Ascending aorta (tissue), 2 donors: ENCODE measurements at regions not wholly inside any gene's neighbourhood (a gene's known extent, or its start where the extent isn't known, plus 50 kb on each side); places are given as distances from the start of the nearest gene placed in this dataset.

Source experiments
- DNase-seq, 2 donors: peaks; one replicate each; pipeline ENCODE4 v3.0.0-alpha.2; 2019; ENCODE audit warnings: low spot score in 2 of 2
- H3K27ac ChIP-seq, 2 donors: fragments of 200-600 bp; sonication (generic); one replicate each; pipeline ENCODE4 v1.5.1; 2016 to 2017; ENCODE audit warnings: mild to moderate bottlenecking in 1 of 2
- H3K27me3 ChIP-seq: fragments of 200-600 bp; sonication (generic); one replicate; pipeline ENCODE4 v1.5.1; 2017
- H3K36me3 ChIP-seq, 2 donors: fragments of 200-600 bp; sonication (generic); one replicate each; pipeline ENCODE4 v1.5.1; 2016
- H3K4me1 ChIP-seq, 2 donors: fragments of 200-600 bp; sonication (generic); one replicate each; pipeline ENCODE4 v1.5.1; 2016 to 2017; ENCODE audit warnings: mild to moderate bottlenecking in 1 of 2
- H3K4me3 ChIP-seq, 2 donors: fragments of 200-600 bp; sonication (generic); one replicate each; pipeline ENCODE4 v1.5.1; 2016 to 2017; ENCODE audit warnings: mild to moderate bottlenecking in 1 of 2
- H3K9me3 ChIP-seq, 2 donors: fragments of 200-600 bp; sonication (generic); one replicate each; pipeline ENCODE4 v1.5.1; 2016
- intact Hi-C: fragments of 100-400 bp; cut with DNase I; formaldehyde crosslinking; loops from one replicate; pipeline ENCODE4 v1.15.1; 2023
- TF ChIP-seq, protein P1 (sequence below), 3 experiments: fragments of 200-600 bp in 2 of 3; fragments of 450-650 bp in 1 of 3; sonication (generic) in 2 of 3; IDR thresholded peaks; one replicate each; pipeline ENCODE4 v1.5.1; 2016 to 2019; ENCODE audit warnings: antibody characterized with exemption in 3 of 3, mild to moderate bottlenecking in 1 of 3, moderate library complexity in 1 of 3

DNA sequence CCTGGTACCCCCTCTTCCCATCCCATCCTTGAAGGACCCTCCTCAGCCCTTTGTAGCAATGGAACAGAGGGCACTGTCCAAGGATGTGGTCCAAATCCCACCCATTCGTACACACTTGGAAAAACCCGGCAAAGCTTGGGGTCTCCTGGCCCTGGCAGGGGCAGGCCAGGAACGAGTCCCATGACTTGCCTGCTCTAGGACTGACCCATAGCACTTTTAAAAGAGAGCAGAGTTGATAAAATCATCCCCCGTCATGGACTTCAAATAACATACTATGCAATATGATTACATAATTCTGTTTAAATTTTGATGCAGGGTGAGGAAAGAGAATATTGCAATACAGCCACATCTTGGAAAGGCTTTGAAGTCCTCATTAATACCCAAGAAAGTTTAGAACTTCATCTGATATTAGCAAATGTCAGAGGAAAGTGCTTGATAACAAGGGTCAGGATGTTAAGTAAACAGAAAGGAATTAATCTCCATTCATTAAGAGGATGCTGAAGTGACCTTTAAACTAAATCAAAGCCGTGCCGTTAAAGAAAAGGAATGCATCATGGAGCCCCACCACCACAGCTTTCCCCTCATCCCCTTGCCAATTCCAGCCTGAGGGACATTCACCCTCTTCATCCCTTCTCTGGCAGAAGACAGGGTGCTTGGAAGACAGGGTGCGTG, 60.7 kb upstream of the NXT1 start:
- DNase-seq, result no peak
- TF ChIP-seq, protein P1, sequence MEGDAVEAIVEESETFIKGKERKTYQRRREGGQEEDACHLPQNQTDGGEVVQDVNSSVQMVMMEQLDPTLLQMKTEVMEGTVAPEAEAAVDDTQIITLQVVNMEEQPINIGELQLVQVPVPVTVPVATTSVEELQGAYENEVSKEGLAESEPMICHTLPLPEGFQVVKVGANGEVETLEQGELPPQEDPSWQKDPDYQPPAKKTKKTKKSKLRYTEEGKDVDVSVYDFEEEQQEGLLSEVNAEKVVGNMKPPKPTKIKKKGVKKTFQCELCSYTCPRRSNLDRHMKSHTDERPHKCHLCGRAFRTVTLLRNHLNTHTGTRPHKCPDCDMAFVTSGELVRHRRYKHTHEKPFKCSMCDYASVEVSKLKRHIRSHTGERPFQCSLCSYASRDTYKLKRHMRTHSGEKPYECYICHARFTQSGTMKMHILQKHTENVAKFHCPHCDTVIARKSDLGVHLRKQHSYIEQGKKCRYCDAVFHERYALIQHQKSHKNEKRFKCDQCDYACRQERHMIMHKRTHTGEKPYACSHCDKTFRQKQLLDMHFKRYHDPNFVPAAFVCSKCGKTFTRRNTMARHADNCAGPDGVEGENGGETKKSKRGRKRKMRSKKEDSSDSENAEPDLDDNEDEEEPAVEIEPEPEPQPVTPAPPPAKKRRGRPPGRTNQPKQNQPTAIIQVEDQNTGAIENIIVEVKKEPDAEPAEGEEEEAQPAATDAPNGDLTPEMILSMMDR (IDR thresholded peaks at IDR 0.05), result no peak
- no peaks in the 10 kb centered on the region for H3K36me3 ChIP-seq
- H3K27ac ChIP-seq, result no peak overlapping the region
- H3K27me3 ChIP-seq, result no peaks in the 10 kb centered on the region
- H3K4me3 ChIP-seq, result no peak overlapping the region
- intact Hi-C loops, result no loop called here
- no peaks in the 10 kb centered on the region for H3K4me1 ChIP-seq
- no peaks in the 10 kb centered on the region for H3K9me3 ChIP-seq

DNA sequence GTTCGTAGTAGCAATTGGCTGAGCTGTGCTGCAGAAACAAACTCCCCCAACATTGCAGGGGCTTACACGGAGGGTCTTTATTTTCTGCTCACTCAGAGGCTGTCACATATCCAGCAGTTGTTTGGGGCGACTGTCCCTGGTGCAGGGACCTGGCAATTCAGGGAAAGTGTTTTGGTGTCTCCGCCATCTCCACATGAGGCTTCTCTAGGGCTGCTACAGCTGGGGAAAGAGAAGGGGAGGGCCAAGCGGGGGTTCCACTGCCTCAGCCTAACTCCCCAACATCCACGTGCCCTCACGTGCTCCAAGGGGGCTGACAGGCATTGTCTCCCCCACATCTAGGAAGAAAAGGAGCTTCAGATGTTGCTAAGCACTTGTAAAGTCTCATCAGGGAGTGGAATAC, 61.3 kb upstream of the NXT1 start:
- Histone ChIP-seq H3K4me3 (no peak overlapping the region), H3K27me3 (no peaks in the 10 kb centered on the region), H3K4me1 (no peaks in the 10 kb centered on the region), H3K9me3 (no peaks in the 10 kb centered on the region), H3K36me3 (no peaks in the 10 kb centered on the region), H3K27ac (no peak overlapping the region)
- DNase-seq, result no peak
- TF ChIP-seq, protein P1 (IDR thresholded peaks at IDR 0.05), result no peak
- intact Hi-C loops, result no loop called here

DNA sequence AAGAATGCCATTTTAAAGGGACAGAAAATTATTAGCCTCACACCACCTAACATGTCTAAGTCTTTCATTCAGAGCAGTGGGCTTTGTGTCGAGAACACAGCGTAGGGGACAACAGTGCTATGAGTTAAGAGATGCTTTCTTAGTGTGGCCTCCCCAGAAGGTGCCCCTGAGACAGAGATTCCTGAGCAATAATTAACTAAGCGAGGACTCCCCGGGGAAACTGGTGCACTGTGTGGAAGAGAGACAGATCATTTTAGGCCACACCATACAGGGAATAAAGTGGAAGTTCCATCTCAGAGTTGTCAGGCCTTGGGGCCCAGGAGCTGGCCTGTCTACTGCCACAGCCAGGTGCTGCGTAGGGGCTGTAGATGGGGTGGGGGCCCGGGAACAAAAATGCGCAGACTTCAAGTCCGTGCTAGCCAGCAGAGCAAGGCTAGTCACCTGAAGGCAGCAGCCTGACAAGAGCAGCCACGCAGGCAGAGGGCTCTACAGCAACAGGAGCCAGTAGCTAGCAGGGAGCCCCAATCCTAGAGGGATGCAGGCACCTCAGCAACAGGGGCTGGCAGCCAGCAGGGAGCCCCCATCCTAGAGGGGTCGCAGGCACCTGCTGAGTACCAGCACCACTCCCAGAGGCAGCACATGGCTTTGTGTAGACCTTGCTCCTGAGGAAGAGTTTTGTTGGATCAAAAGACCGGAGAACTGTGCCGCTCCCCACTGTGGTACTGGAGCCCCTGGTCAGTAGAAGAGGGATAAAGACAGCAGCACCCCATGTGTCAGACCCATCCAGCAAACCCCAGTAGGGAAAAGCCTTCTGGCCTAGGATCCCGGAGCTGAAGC, 63.0 kb upstream of the NXT1 start:
- Histone ChIP-seq H3K27ac (no peak overlapping the region), H3K4me1 (no peaks in the 10 kb centered on the region), H3K4me3 (no peak overlapping the region), H3K27me3 (no peaks in the 10 kb centered on the region), H3K9me3 (no peaks in the 10 kb centered on the region), H3K36me3 (no peaks in the 10 kb centered on the region)
- intact Hi-C loops, result no loop called here
- no peak for DNase-seq
- TF ChIP-seq, protein P1 (IDR thresholded peaks at IDR 0.05), result no peak

DNA sequence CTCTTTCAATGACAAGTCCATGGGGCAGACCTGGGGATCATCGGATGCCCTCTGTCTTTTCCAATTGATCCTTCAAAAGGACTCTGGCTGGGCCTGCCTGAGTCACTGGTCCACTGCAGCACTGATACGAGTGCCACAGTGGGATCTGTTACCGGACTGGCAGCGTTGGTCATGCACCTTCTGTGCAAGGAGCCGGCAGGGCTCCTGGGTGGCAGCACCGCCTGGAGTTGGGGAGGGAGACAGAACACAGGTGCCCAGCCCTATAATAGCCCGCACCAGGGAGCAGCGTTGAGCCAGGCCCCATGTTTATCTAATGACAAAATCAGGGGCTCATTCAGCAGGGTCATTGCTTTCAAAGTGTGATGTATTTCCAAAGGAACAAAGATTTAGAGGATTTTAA, 64.2 kb upstream of the NXT1 start:
- no peak overlapping the region for H3K4me3 ChIP-seq
- H3K27me3 ChIP-seq, result no peaks in the 10 kb centered on the region
- no peaks in the 10 kb centered on the region for H3K9me3 ChIP-seq
- H3K27ac ChIP-seq, result no peak overlapping the region
- TF ChIP-seq, protein P1 (IDR thresholded peaks at IDR 0.05), result no peak
- H3K36me3 ChIP-seq, result no peaks in the 10 kb centered on the region
- DNase-seq, result no peak
- H3K4me1 ChIP-seq, result no peaks in the 10 kb centered on the region
- intact Hi-C loops, result no loop called here

DNA sequence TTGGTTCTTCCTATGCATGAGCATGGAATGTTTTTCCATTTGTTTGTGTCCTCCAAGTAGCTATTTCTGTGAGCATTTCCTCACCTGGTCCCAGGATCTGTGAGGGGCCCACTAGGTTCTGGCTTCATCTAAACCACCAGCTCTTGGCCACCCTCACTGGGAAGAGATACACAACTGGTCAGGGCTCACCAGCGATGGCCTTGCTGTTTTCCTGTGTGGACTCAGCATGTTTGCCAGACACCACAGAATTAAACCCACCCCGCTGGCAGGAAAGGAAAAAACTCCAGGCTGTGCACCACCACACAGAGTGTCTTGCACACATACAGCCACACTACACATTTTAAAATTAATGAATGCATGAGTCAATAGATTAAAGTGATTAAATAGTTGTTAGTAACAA, 65.1 kb upstream of the NXT1 start:
- no peak for DNase-seq
- intact Hi-C loops, result no loop called here
- no peak overlapping the region for H3K27ac ChIP-seq
- H3K27me3 ChIP-seq, result no peaks in the 10 kb centered on the region
- H3K4me1 ChIP-seq, result no peaks in the 10 kb centered on the region
- H3K36me3 ChIP-seq, result no peaks in the 10 kb centered on the region
- no peak overlapping the region for H3K4me3 ChIP-seq
- TF ChIP-seq, protein P1 (IDR thresholded peaks at IDR 0.05), result no peak
- no peaks in the 10 kb centered on the region for H3K9me3 ChIP-seq
